GM23248 (cell line): ENCODE measurements at regions not wholly inside any gene's neighbourhood (a gene's known extent, or its start where the extent isn't known, plus 50 kb on each side); places are given as distances from the start of the nearest gene placed in this dataset.

Source experiments
- DNase-seq: peaks from one replicate; pipeline ENCODE4 v3.0.0-alpha.2; 2015
- H2AFZ ChIP-seq: fragments of 200-600 bp; sonication (generic); 2 replicates; pipeline ENCODE4 v1.6.1; 2016; ENCODE audit warnings: antibody characterized with exemption
- H3F3A ChIP-seq: fragments of 200-600 bp; sonication (generic); 2 replicates; pipeline ENCODE4 v1.6.1; 2016; ENCODE audit warnings: mild to moderate bottlenecking, antibody characterized with exemption, mixed run types; ENCODE audit not compliant: insufficient read depth
- H3K27ac ChIP-seq: fragments of 200-600 bp; sonication (generic); 2 replicates; pipeline ENCODE4 v1.5.1; 2016; ENCODE audit warnings: mild to moderate bottlenecking
- H3K27me3 ChIP-seq: fragments of 200-600 bp; sonication (generic); replicated peaks from 2 replicates; pipeline ENCODE4 v1.6.1; 2016; ENCODE audit warnings: mild to moderate bottlenecking; ENCODE audit not compliant: insufficient read depth
- H3K36me3 ChIP-seq: fragments of 200-600 bp; sonication (generic); 2 replicates; pipeline ENCODE4 v1.6.1; 2016; ENCODE audit warnings: low read depth, mild to moderate bottlenecking
- H3K4me1 ChIP-seq: fragments of 200-600 bp; sonication (generic); 2 replicates; pipeline ENCODE4 v1.6.1; 2016; ENCODE audit warnings: mild to moderate bottlenecking; ENCODE audit not compliant: insufficient read depth
- H3K4me2 ChIP-seq: fragments of 200-600 bp; sonication (generic); one replicate; pipeline ENCODE4 v1.6.1; 2016; ENCODE audit warnings: mild to moderate bottlenecking; ENCODE audit not compliant: unreplicated experiment
- H3K4me3 ChIP-seq: fragments of 200-600 bp; sonication (generic); 2 replicates; pipeline ENCODE4 v1.5.1; 2016; ENCODE audit warnings: mild to moderate bottlenecking
- H3K79me2 ChIP-seq: fragments of 200-600 bp; sonication (generic); 2 replicates; pipeline ENCODE4 v1.6.1; 2016; ENCODE audit warnings: mild to moderate bottlenecking; ENCODE audit not compliant: insufficient read depth
- H3K9ac ChIP-seq: fragments of 200-600 bp; sonication (generic); 2 replicates; pipeline ENCODE4 v1.6.1; 2016; ENCODE audit warnings: mild to moderate bottlenecking
- H3K9me2 ChIP-seq: fragments of 200-600 bp; sonication (generic); 2 replicates; pipeline ENCODE4 v1.6.1; 2016; ENCODE audit warnings: mixed run types, mild to moderate bottlenecking, moderate library complexity; ENCODE audit not compliant: insufficient read depth
- H3K9me3 ChIP-seq: fragments of 200-600 bp; sonication (generic); one replicate; pipeline ENCODE4 v1.6.1; 2017; ENCODE audit warnings: low read depth
- H4K20me1 ChIP-seq: fragments of 200-600 bp; sonication (generic); 2 replicates; pipeline ENCODE4 v1.6.0; 2016; ENCODE audit not compliant: insufficient read depth
- EZH2 ChIP-seq: fragments of 200-600 bp; sonication (generic); IDR thresholded peaks from 2 replicates; pipeline ENCODE4 v1.6.1; 2018; ENCODE audit warnings: antibody characterized with exemption, mild to moderate bottlenecking; ENCODE audit not compliant: insufficient read depth, poor library complexity, severe bottlenecking
- EZH2phosphoT487 ChIP-seq: fragments of 200-600 bp; sonication (generic); IDR thresholded peaks from 2 replicates; pipeline ENCODE4 v1.6.1; 2018; ENCODE audit warnings: antibody characterized with exemption, moderate library complexity, mild to moderate bottlenecking, low read depth; ENCODE audit not compliant: insufficient read depth
- WGBS, 2 experiments: methylation state at CpG; one replicate each; pipeline ENCODE4 v1.1.6; 2015 to 2017; ENCODE audit warnings: low lambda C conversion rate in 2 of 2, low coverage in 1 of 2; ENCODE audit errors: missing lambda C conversion rate in 2 of 2; 5-methylcytosine and 5-hydroxymethylcytosine counted together
- in situ Hi-C: fragments of 300-500 bp; cut with MboI; formaldehyde crosslinking; loops from 2 replicates; pipeline ENCODE4 v1.15.0; 2020

DNA sequence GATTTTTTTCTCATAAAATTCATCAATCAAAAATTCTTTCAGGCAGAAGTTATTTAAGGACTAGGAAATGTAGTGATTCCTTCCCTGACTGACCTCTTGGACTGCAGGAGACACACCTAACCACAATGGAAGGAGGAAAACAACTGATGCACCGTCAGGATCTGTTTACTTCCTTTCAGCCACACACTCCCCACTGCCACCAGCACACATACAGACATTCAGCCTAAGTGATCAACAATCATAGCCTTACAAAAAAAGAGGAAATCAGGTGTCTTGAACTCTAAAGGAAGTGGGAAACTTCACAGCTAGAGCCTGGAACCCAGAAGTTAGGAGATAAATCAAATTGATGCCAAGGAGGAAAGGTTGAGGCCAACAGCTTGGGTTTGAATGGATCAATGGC lies 213.5 kb upstream of the ACVR2A start:
- DNase-seq: no peak
- Histone ChIP-seq H3K4me2 (no peak overlapping the region), H3K27ac (no peak overlapping the region), H3K4me1 (peaks cover 17% of the 10 kb centered on the region), H3K9me3 (no peaks in the 10 kb centered on the region), H3K27me3 (no peaks in the 10 kb centered on the region), H3K4me3 (no peak overlapping the region), H3K9me2 (no peaks in the 10 kb centered on the region), H2AFZ (no peak overlapping the region), H3K36me3 (no peaks in the 10 kb centered on the region), H3K79me2 (no peaks in the 10 kb centered on the region), H4K20me1 (no peaks in the 10 kb centered on the region), H3F3A (no peaks in the 10 kb centered on the region), H3K9ac (no peak overlapping the region)
- no peak for TF ChIP-seq EZH2phosphoT487
- TF ChIP-seq EZH2: no peak
- in situ Hi-C loops: no loop called here
- WGBS, 2 experiments: 19 to 40% methylated on average over 1 of the region's 1 CpG

DNA sequence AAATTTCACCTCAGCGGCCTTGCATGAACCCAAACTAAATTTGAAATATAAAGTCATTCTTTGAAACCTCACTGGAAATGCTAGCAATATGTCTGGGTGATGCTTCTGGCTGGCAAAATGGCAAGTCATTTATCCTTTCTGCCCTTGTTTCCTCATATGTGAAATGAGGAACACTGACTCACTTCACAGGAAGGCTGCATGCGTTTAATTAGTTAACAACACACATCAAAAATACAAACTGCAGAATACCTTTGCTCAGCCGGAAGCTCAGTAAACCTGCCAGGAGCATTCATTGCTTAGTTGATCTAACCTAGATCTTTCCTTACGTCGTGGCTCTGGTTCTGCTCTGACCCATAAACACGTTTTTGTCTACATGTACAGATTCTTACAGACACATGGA lies 214.2 kb upstream of the ACVR2A start:
- Histone ChIP-seq H3K27ac (no peak overlapping the region), H3K4me2 (no peak overlapping the region), H3K4me3 (no peak overlapping the region), H3F3A (no peaks in the 10 kb centered on the region), H4K20me1 (no peaks in the 10 kb centered on the region), H2AFZ (no peak overlapping the region), H3K9me2 (no peaks in the 10 kb centered on the region), H3K9ac (no peak overlapping the region), H3K27me3 (no peaks in the 10 kb centered on the region), H3K4me1 (peaks cover 10% of the 10 kb centered on the region), H3K79me2 (no peaks in the 10 kb centered on the region), H3K9me3 (no peaks in the 10 kb centered on the region), H3K36me3 (no peaks in the 10 kb centered on the region)
- peak; percentile 30 for DNase-seq
- TF ChIP-seq EZH2phosphoT487 (no peak), EZH2 (no peak)
- in situ Hi-C loops: no loop called here
- 65 to 66% methylated on average over 6 of the region's 6 CpGs for WGBS, 2 experiments

DNA sequence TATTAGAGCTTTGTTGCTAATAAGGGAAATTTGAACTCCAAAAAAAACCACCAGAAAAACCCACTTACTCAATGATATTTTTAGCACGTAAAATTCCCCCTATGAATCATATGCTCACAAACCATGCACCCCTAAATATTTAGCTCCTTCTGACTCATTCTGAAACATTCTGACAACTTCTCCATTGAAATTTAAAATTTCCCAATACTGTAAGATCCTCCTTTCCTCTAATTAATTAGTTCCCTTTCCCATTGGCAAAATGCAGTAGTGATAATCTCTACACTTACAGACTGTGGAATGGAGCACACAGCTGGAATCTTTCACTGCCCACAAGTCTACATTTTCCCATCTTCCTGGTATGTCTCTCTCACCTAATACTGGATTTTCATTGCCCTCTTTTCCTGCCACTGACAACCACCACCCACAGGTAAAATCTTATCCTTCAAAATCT lies 215.8 kb upstream of the ACVR2A start:
- H2AFZ ChIP-seq: no peak overlapping the region
- H3K27me3 ChIP-seq: no peaks in the 10 kb centered on the region
- H3K9ac ChIP-seq: no peak overlapping the region
- peaks cover 10% of the 10 kb centered on the region for H3K4me1 ChIP-seq
- no peak overlapping the region for H3K27ac ChIP-seq
- no peaks in the 10 kb centered on the region for H3K9me2 ChIP-seq
- no peaks in the 10 kb centered on the region for H3F3A ChIP-seq
- H3K9me3 ChIP-seq: no peaks in the 10 kb centered on the region
- no peak overlapping the region for H3K4me2 ChIP-seq
- no peaks in the 10 kb centered on the region for H4K20me1 ChIP-seq
- H3K79me2 ChIP-seq: no peaks in the 10 kb centered on the region
- H3K36me3 ChIP-seq: no peaks in the 10 kb centered on the region
- DNase-seq: peak; percentile 38
- H3K4me3 ChIP-seq: no peak overlapping the region
- TF ChIP-seq EZH2: no peak
- no peak for TF ChIP-seq EZH2phosphoT487
- 2 to 5% methylated on average over 1 of the region's 1 CpG for whole genome bisulfite sequencing, 2 experiments
- in situ Hi-C loops: no loop called here

GRCh38 chr2:147623328-147623727 lies 221.5 kb upstream of the ACVR2A start:
- Histone ChIP-seq H3K4me2 (no peak overlapping the region), H3K79me2 (no peaks in the 10 kb centered on the region), H3F3A (no peaks in the 10 kb centered on the region), H3K4me1 (no peaks in the 10 kb centered on the region), H2AFZ (no peak overlapping the region), H3K27ac (no peak overlapping the region), H3K9ac (no peak overlapping the region), H3K36me3 (no peaks in the 10 kb centered on the region), H4K20me1 (no peaks in the 10 kb centered on the region), H3K27me3 (no peaks in the 10 kb centered on the region), H3K9me2 (no peaks in the 10 kb centered on the region), H3K9me3 (no peaks in the 10 kb centered on the region), H3K4me3 (no peak overlapping the region)
- DNase-seq: no peak
- 100% methylated on average over 1 of the region's 1 CpG for WGBS, 2 experiments
- in situ Hi-C loops: no loop called here
- TF ChIP-seq EZH2 (no peak), EZH2phosphoT487 (no peak)

GRCh38 chr2:147621656-147622197 lies 223.1 kb upstream of the ACVR2A start:
- no peaks in the 10 kb centered on the region for H3K36me3 ChIP-seq
- no peaks in the 10 kb centered on the region for H3F3A ChIP-seq
- TF ChIP-seq EZH2phosphoT487 (no peak), EZH2 (no peak)
- no peak for DNase-seq
- H4K20me1 ChIP-seq: no peaks in the 10 kb centered on the region
- 80 to 84% methylated on average over 3 of the region's 3 CpGs for WGBS, 2 experiments
- no peaks in the 10 kb centered on the region for H3K79me2 ChIP-seq
- no peaks in the 10 kb centered on the region for H3K9me2 ChIP-seq
- H2AFZ ChIP-seq: no peak overlapping the region
- no peak overlapping the region for H3K9ac ChIP-seq
- no peaks in the 10 kb centered on the region for H3K4me1 ChIP-seq
- in situ Hi-C loops: no loop called here
- H3K27ac ChIP-seq: no peak overlapping the region
- H3K4me3 ChIP-seq: no peak overlapping the region
- no peaks in the 10 kb centered on the region for H3K9me3 ChIP-seq
- no peak overlapping the region for H3K4me2 ChIP-seq
- H3K27me3 ChIP-seq: no peaks in the 10 kb centered on the region
